ENCODE measurements at regions not wholly inside any gene's neighbourhood (a gene's known extent, or its start where the extent isn't known, plus 50 kb on each side); places are given as distances from the start of the nearest gene placed in this dataset.

GRCh38 chr13:47148543-47148942 is 251.7 kb upstream of the HTR2A start:
- WGBS, result 32% methylated on average over 3 of the region's 3 CpGs
- TF ChIP-seq HNF4G (IDR thresholded peaks at IDR 0.05) (no peak), GABPA (IDR thresholded peaks at IDR 0.05 in 1 of 2, conservative IDR thresholded peaks at IDR 0.05 in 1 of 2) (no peak), EGR1 (IDR thresholded peaks at IDR 0.05; ENCODE audit: low read depth in 2 of 2) (no peak), ATF3 (IDR thresholded peaks at IDR 0.05) (no peak), RXRA (IDR thresholded peaks at IDR 0.05) (no peak), FOXA1 (IDR thresholded peaks at IDR 0.05) (no peak), YY1 (IDR thresholded peaks at IDR 0.05) (no peak), ZBTB33 (IDR thresholded peaks at IDR 0.05) (no peak), FOXA2 (IDR thresholded peaks at IDR 0.05) (no peak), HNF4A (conservative IDR thresholded peaks at IDR 0.05) (no peak), NR2F2 (IDR thresholded peaks at IDR 0.05) (no peak), JUND (IDR thresholded peaks at IDR 0.05) (no peak), RAD21 (IDR thresholded peaks at IDR 0.05) (no peak), REST (IDR thresholded peaks at IDR 0.05) (no peak), TAF1 (conservative IDR thresholded peaks at IDR 0.05) (no peak), MAX (IDR thresholded peaks at IDR 0.05) (no peak)
- Histone ChIP-seq H3K27ac (ENCODE audit: low read depth in 1 of 2, low read length in 2 of 2) (no peak overlapping the region), H3K27me3 (ENCODE audit: control insufficient read depth in 4 of 4, insufficient read depth in 4 of 4, low read length in 3 of 4) (no peaks in the 10 kb centered on the region), H3K9me3 (ENCODE audit: control insufficient read depth in 4 of 4, low read length in 3 of 4) (no peaks in the 10 kb centered on the region), H3K4me1 (ENCODE audit: control insufficient read depth in 4 of 4, insufficient read depth in 4 of 4, low read length in 3 of 4) (peaks cover 0 to 10% (median 3%) of the 10 kb centered on the region in 4 donors), H3K4me3 (ENCODE audit: low read depth in 1 of 3, low read length in 3 of 3) (no peak overlapping the region), H3K9ac (ENCODE audit: low read depth in 1 of 2, low read length in 2 of 2) (no peak overlapping the region), H3K36me3 (ENCODE audit: control insufficient read depth in 4 of 4, insufficient read depth in 3 of 4, low read depth in 1 of 4, low read length in 3 of 4) (no peaks in the 10 kb centered on the region)
- no peak for DNase-seq (ENCODE audit: low spot score)

- Histone ChIP-seq H3K36me3 (ENCODE audit: control insufficient read depth in 4 of 4, insufficient read depth in 3 of 4, low read depth in 1 of 4, low read length in 3 of 4) (no peaks in the 10 kb centered on the region), H3K4me1 (ENCODE audit: control insufficient read depth in 4 of 4, insufficient read depth in 4 of 4, low read length in 3 of 4) (peaks cover 0 to 10% (median 3%) of the 10 kb centered on the region in 4 donors), H3K27ac (ENCODE audit: low read depth in 1 of 2, low read length in 2 of 2) (no peak overlapping the region), H3K4me3 (ENCODE audit: low read depth in 1 of 3, low read length in 3 of 3) (no peak overlapping the region), H3K9me3 (ENCODE audit: control insufficient read depth in 4 of 4, low read length in 3 of 4) (no peaks in the 10 kb centered on the region), H3K27me3 (ENCODE audit: control insufficient read depth in 4 of 4, insufficient read depth in 4 of 4, low read length in 3 of 4) (no peaks in the 10 kb centered on the region), H3K9ac (ENCODE audit: low read depth in 1 of 2, low read length in 2 of 2) (no peak overlapping the region)
- TF ChIP-seq CTCF (IDR thresholded peaks at IDR 0.05; ENCODE audit: low read depth, low read length, missing input control) (no peak), MAX (IDR thresholded peaks at IDR 0.05) (no peak), JUND (IDR thresholded peaks at IDR 0.05) (no peak), HNF4G (IDR thresholded peaks at IDR 0.05) (no peak), RXRA (IDR thresholded peaks at IDR 0.05) (no peak), ATF3 (IDR thresholded peaks at IDR 0.05) (no peak)
- 85% methylated on average over 2 of the region's 2 CpGs for WGBS
- DNase-seq (ENCODE audit: low spot score), result no peak
These were observed 250.9 kb upstream of the HTR2A start for GRCh38 chr13:47147812-47148119.
